ENCODE measurements at regions not wholly inside any gene's neighbourhood (a gene's known extent, or its start where the extent isn't known, plus 50 kb on each side); places are given as distances from the start of the nearest gene placed in this dataset.

DNA sequence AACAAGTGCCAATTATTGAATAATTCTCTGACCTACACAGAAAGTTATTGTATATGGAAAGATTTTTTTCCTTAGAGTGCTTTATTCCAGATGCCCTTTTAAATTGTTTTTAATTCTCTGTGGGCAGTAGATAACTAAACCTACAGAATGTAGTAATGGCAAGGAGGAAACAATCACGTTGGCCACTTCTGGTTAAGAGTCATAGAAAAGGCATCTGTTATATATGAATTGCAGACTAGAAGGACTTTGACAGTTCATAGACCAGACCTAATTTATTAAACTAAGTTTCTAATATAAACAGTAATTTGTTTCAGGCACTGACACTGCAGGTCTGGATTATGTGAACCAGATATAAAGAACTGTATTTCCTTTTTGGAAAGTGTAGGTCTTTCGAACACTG, 607.5 kb downstream of the PLCL1 start:
- DNase-seq (ENCODE audit: low spot score) = no peak

DNA sequence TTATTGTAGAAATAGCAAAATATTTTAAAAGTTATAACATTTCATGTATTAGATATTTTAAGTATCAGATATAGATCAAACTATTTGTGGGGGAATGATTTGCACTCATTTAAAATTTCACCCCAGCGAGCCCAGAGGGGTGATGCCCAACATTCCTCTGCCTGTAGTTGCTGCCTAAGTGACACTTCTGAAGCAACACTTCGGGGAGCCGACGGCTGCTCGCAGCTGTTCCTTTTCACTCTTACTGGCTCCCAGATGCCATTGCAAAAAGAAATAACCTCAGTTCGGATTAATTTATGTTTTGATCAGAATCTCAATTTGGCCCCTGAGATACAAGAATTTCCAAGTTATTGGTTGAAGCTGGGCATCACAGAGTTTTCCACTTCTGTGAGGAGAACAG, 603.8 kb downstream of the PLCL1 start:
- no peak for DNase-seq (ENCODE audit: low spot score)

DNA sequence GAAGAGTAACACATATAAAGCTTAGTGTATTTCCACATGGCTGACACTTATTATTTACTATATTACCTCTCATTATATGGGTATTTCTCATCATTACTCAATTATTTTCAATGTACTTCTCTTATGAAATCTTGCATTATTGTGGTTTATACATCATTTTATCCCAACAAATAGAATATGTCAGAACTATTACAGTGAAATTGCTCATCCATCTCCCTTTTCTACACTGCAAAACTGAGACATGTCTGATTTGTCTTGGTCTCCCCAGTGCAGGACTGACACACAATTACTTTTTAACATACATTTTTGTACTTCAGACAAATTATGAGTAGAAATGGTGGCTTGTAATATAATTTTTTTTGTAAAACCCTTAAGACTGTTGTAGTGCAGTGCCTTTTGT, 600.9 kb downstream of the PLCL1 start:
- DNase-seq (ENCODE audit: low spot score) = no peak

DNA sequence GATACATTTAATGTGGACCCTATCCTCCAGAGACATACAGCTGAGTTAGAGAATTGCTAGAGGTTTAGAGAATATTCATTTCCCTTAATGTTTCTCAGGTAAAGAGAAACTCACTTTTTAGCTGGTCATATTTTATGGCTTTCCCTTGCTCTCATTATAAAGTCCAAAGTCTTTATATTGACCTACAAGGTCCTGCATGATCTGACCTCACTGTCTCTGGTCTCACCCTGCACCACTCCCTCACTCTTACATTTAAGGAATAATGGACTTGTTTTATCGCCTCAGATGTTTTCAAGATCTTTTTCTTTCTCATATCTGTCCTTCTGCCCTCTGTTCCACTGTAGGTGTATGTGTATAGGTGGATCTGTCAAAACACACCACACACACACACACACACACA, 597.3 kb downstream of the PLCL1 start:
- no peak for DNase-seq (ENCODE audit: low spot score)

DNA sequence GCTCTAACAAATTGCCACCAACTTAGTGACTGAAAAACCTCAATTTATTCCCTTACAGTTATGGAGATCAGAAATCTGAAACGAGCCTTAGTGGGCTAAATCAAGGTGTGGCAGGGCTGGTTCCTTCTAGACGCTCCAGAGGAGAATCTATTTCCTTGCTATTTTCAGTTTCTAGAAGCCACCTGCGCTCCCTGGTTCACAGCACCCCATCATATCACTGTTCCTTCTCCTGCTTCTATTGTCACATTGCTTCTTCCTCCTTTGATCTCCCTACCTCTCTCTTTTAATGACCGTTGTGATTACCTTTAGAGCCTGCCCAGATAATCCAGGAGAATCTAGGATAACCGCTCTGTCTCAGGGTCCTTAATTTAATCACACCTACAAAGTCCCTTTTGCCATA, 596.6 kb downstream of the PLCL1 start:
- no peak for DNase-seq (ENCODE audit: low spot score)

DNA sequence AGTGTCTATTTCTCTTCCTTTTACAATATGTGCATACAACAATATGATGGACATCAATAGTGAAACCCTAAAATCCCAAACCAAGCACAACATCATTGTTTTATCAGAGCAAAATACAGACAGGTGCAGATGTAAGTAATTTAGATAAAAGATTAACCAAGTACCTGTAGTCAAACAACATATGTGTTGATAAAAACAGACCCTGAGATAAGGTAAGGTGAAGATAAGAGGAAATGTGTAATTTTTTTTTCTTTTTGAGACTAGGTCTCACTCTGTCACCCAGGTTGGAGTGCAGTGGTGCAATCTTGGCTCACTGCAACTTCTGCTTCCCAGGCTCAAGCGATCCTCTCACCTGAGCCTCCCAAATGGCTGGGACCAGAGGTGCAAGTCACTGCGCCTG, 589.8 kb downstream of the PLCL1 start:
- no peak for DNase-seq (ENCODE audit: low spot score)

DNA sequence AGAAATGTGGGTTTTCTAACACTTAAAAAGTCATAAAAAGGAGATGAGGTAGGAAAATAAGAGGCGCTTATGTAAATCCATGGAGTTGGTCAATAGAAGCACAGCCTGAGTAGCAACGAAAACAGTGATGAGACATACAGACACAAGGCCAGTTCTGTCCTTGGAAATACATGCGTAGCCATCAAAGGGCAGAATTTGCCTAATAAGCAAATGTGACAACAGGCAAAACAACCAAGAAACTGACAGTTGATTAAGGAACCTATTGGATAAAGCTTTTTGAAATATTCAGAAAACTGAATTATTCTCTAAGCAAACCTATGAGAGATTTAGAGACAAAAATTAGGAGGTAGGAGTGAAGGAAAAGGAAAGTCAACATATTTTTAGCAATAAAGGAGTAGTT, 586.3 kb downstream of the PLCL1 start:
- no peak for DNase-seq (ENCODE audit: low spot score)

DNA sequence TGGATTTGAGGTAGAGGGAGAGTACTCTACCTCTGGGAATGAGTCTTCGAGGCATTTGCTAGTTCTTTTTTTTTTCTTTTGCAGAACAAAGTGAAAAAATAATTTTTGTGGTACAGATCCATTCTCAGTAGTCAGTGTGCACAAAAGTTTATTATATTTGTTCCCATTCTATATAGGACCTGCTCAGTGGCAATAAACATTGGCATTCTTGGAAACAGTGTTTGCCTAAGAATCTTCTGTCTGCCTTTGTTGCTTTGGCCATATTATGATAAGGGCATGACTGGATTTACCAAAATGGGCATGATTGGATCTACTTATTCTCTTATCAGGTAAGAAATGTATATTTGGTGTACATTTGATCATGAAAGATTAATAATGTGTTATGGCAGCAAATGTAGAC, 583.3 kb downstream of the PLCL1 start:
- no peak for DNase-seq (ENCODE audit: low spot score)

DNA sequence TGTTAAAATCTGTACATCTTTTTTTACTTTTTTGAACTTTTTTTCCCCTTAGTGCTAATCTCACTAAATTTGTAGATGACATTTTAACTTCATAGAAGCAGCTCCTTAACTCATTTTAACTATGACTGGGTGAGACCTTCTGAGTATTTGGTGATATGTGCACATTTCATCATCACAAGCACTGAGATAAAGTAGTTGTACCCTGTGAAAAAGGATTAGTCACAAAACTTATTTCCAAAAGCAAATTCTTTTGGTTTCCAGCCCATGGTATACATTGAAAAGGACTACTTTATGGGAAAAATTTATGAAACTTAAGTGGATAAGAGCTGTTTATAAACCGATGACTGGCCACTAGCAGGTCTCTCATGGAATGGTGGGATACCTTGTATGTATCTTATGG, 581.5 kb downstream of the PLCL1 start:
- DNase-seq (ENCODE audit: low spot score) = no peak

DNA sequence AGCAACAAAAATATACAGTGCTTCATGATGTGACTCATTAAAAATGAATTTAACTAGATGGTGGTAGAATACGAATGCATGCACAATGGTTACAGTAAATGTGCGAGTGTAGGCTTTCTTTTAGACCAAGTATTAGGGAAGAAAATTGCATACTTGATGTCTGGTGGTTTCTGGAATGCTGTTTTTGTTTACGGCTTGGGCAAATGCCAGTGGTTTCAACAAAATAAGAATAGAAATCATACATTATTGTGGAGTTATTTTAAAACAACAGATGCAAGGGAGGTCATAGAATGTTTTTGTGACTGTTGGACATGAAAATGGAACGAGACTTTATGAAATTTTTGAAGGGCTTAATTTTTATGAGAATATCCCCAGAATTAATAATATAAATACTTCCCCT, 580.9 kb downstream of the PLCL1 start:
- no peak for DNase-seq (ENCODE audit: low spot score)

DNA sequence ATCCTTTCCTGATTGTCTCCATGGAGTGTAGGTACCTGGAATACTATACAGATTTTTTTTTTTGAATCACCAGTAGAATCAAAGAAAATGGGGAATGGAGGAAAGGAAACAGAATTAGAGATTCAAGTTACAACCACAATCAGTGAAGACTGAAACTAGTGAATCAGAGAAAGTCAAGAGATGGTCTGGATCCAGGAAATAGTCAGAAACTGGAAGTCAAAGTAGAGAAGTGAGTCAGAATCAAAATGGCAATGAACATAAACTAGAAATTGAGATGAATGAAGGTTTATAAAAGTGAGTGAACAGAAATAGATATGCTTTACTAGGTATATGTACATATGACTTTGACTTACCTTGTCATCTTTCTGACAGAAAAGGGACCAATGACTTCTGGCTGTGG, 579.0 kb downstream of the PLCL1 start:
- DNase-seq (ENCODE audit: low spot score) = no peak

DNA sequence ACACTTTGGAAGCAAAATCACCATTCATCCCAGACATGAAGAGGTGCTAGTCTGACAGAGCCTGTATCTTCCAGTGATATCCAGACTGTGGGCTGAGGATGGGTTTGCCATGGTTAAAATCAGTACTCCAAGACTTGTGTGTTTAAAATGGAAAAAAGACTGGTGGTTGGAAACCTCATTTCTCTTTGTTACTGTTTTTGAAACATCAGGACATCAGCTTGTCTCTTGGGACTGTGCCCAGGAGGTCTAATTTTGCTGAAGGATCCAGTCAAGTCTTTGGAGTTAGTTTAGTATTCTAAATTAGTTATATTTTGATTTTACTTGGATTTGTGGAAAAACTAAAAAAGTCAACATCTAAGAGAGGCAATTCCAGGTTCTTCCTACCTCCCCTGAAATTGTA, 578.4 kb downstream of the PLCL1 start:
- no peak for DNase-seq (ENCODE audit: low spot score)

DNA sequence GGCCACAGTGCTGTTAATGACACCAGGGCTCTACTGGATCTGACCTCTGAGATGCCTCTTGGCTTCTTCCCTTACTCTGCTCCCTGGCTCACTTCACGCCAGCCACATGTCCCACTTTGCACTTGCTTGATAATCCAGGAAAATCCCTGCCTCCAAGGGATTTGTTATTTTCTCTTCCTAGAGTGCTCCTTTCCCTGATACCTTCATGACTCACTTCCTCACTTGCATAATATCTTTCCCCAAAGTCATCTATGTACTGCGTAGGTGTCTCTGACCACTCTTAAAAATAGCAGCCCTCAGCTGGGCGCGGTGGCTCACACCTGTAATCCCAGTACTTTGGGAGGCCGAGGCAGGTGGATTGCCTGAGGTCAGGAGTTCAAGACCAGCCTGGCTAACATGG, 572.3 kb downstream of the PLCL1 start:
- DNase-seq (ENCODE audit: low spot score) = no peak

DNA sequence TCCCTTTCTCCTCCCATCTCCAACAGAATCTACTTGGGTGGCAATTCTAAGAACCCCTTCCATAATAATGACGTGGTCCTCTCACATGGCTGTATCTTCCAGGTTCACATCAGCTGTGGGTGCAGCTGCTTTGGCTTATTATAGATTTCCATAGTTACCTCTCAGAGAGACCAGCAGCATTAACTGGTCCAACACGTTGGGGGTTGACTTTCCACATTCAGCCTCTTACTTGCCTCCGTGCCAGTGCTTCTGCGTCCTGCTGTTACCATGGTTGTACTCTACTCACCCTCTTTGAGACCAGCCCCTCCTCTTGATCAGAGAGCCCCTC, 570.7 kb downstream of the PLCL1 start:
- no peak for DNase-seq (ENCODE audit: low spot score)

DNA sequence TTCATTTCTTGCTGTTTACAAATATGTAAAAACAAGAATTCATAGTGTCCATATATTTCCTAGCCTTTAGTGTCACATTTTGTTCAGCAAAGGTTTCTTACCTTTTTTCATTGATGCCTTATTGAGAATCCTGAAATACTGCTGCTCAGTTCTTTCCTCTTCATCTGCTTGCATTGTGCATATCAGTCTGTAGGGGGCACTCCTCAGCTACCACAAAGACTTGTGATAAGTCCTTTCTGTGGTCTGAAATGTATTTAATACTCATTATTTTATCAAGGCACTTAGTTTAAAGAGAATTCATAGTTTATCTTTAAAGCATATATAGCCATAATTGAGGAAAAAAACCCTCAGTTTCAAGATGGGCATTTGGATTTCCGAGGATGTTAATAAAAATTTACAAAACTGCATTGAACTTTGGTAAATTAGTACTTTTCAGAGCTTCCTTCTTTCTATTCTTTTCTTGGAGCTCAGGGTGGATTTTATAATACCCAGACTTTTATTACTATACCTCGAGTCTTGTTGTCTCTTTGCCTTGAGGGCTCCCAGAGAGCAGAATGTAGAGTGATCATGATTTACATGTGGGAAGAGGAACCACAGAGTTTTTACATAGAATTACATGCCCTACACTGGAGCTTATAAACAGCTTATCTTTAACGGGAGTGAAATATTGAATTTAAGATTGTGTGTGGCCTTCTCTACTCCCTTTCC, 570.1 kb downstream of the PLCL1 start:
- DNase-seq (ENCODE audit: low spot score) = peak; percentile 44

DNA sequence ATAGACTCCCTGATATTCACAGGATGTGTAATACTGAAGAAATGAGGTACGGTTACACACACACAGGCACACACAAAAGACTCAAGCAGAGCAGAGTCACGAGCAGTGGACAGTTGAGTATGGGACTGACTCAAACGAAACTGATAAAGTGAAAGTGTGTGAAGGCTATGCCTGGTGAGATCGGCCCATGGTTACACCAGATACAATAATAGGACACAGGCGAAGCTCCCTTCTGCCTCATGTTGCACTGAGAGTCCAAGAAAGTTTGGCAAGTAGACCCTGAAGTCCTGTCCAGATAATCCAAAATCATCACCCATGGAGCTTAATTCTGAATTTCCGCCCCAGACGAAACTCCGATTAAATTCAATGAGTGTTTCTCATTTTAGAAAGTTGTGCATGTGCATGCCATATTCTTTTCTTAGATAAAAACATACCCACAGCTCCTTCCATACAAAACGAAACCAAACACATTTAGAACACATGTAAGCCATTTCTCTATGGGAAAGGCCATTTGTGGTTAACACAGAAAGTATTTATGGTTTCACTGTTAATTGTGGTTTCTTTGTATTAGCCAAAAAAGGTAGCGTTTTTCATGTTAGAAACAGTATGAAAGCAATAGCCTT, 567.6 kb downstream of the PLCL1 start:
- peak; percentile 43 for DNase-seq (ENCODE audit: low spot score)

DNA sequence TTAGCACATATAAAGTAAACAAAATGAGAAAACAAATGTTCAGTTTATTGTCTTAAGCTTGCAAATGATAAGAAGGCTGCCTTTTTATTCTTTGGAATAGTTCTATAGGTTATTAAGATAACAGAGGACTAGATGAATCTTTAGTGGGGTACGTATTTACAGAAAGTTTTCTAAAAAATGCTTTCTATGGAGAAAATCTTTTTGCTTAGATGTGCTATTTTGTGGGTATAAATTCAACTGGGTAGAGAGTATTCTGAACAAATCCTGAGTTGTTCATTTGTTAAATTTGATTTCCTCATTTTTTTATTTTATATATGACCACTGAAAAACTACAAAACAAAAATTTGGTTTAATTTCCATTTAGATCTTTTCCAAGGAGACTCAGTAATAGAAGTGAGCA, 566.9 kb downstream of the PLCL1 start:
- no peak for DNase-seq (ENCODE audit: low spot score)

DNA sequence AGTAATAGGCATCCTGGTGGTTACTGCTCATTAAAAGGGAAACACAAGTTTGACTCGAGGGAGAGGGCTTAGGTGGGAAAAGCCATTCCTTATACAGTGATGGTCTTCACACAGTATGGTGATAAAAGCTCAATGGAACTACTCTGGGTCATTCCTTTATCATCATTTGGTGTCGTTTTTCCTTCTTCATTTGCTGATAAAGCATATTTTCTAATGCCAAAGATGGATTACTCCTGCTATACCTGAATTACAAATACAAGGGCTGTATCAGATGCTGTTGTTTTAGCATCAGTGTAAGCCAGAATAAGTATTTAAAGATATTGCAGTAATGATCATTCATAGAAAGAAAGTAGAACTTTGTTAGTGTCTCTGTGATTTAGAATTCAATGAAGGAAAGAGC, 563.7 kb downstream of the PLCL1 start:
- no peak for DNase-seq (ENCODE audit: low spot score)

DNA sequence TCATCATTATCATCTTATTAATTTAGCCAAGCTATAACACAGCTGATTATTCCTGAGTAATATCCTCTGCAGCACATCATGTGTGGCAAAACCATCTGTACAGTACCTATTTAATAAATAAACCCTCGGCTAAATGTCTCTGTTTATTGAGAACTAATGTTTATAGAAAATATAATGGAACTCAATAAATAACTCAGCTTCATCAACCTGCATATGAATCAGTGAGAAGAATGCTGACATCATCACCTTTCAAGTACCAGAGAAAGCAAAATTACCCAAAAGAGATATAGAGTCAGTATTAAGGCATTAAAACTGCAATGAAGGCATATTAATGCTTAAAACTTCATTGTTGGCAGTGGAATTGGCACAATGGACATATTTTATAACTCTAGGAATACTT, 558.3 kb downstream of the PLCL1 start:
- DNase-seq (ENCODE audit: low spot score) = no peak

DNA sequence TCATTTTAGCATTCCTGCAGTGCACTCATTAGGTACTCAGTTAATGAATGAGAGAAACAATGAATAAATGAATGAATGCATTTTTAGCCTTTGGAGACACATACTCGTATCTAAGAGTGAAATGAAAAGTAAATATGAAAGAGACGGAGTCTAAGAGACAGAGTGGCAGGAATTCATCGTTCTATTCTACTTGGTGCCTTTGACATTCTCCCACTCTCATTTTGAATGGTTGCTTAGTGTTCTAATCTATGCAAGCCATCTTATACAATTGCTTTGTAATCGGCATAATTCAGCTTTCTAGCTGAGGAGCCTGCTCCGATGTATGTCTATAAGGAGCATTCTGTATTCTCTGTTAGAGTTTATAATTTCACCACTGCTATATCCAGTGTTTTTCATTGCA, 554.9 kb downstream of the PLCL1 start:
- DNase-seq (ENCODE audit: low spot score) = no peak

DNA sequence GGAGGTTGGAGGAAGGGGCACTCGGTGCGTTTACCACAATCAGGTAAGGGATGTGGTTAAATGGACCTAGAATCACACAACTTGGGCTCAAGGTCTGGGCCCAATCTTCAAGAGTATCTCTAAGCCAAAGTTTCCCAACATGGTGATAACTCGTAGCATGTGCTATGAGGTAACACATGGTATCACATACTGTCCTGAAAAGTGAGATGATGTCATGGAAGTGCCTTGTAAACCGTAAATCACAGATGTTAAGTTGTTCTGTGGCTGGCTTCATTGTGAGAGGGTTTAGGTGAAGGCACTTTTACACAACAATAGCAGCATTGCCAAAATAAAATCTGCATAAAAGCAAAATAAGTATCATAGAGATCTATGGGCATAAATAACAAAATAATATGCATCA, 551.8 kb downstream of the PLCL1 start:
- DNase-seq (ENCODE audit: low spot score) = no peak

DNA sequence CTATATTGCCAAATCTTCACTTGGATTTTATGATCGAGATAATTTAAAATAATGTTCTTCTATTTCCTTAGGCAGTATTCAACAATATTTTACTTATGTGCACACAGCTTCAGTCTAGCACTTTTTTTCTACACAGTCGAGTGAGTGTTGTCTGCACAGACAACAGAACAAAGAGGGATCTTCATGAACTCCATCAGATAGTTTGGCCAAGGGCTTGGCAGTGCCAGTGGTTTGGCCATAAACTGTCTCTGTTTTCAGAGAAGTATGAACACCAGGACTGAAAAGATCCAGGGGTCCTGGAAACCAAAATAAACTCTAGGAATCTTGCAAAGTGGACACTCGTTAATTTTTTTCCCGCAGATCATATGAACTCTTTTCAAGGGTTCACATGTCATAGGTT, 547.3 kb downstream of the PLCL1 start:
- no peak for DNase-seq (ENCODE audit: low spot score)

DNA sequence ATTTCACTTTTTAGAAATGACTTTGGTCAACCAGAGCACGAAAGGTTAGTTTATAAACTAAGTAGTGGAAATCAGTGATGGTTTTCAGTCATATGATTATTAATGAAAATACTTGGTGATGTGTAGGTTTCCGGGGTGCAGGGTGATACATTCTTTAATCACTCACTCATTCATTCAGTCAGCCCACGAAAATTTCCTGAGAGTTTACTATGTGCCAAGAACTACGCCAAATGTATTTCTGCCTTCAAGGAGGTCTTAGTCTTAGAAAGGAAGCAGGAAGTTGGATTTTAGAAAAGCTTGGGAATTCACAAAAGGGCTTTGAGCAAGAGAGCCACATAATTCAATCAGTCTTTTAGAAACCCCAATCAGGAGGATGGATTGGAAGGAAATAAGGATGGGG, 543.6 kb downstream of the PLCL1 start:
- DNase-seq (ENCODE audit: low spot score) = no peak

DNA sequence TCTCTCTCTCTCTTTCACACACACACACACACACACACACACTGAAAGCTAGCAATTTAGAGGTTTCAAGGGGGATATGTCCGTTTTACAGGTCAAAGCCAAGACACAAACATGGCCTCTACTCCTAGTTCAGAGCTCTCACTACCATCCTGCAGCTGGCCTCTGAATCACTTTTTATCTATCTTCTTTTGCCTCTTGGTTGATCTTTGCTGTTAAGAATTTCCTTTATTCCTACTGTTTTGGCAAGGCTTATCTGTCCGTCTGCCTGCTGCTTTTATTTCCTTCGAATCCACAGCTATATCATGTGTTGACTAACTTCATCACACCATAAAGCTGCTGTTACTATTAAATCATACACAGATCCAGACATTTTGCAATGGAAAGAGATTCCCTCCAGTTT, 543.0 kb downstream of the PLCL1 start:
- no peak for DNase-seq (ENCODE audit: low spot score)

DNA sequence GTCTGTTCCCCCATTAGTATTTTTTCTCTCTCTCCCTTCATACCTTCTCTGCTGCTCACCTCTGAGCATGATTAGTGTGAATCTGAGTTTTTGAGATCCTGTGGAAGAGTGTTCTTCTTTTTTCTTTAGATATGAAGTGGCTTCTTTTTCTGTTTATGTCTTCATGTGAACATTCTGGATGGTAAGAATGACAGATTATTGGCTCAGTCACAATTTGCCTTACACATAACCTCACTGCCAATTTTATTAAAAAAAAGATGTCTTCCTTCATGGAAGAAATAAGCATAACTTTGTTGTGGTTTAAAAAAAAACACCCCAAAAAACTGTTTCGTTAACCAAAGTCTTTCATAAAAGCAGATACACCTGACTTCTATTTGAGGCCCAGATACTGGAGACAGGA, 539.1 kb downstream of the PLCL1 start:
- no peak for DNase-seq (ENCODE audit: low spot score)

All from SW480 (cell line).